Hepatocyte (in vitro differentiated cells): ENCODE measurements at regions not wholly inside any gene's neighbourhood (a gene's known extent, or its start where the extent isn't known, plus 50 kb on each side); places are given as distances from the start of the nearest gene placed in this dataset.

ENCODE experiments used
- DNase-seq: peaks from one replicate; pipeline ENCODE4 v3.0.0-alpha.2; 2016; ENCODE audit warnings: low spot score
- H2AFZ ChIP-seq: fragments of 200-600 bp; sonication (generic); 2 replicates; pipeline ENCODE4 v1.6.0; 2016; ENCODE audit warnings: antibody characterized with exemption, mild to moderate bottlenecking
- H3K27ac ChIP-seq: fragments of 200-600 bp; sonication (generic); 2 replicates; pipeline ENCODE4 v1.5.1; 2016; ENCODE audit warnings: mild to moderate bottlenecking
- H3K27me3 ChIP-seq: fragments of 200-600 bp; sonication (generic); 2 replicates; pipeline ENCODE4 v1.6.1; 2016
- H3K36me3 ChIP-seq: fragments of 200-600 bp; sonication (generic); replicated peaks from 2 replicates; pipeline ENCODE4 v1.5.1; 2016; ENCODE audit warnings: low read depth; ENCODE audit not compliant: insufficient read depth
- H3K4me1 ChIP-seq: fragments of 200-600 bp; sonication (generic); 2 replicates; pipeline ENCODE4 v1.5.1; 2016; ENCODE audit warnings: mild to moderate bottlenecking, moderate library complexity; ENCODE audit not compliant: insufficient read depth
- H3K4me2 ChIP-seq: fragments of 200-600 bp; sonication (generic); 2 replicates; pipeline ENCODE4 v1.6.0; 2016
- H3K4me3 ChIP-seq: fragments of 200-600 bp; sonication (generic); 2 replicates; pipeline ENCODE4 v1.5.1; 2016; ENCODE audit warnings: mild to moderate bottlenecking
- H3K79me2 ChIP-seq: fragments of 200-600 bp; sonication (generic); 2 replicates; pipeline ENCODE4 v1.6.0; 2017; ENCODE audit warnings: mild to moderate bottlenecking
- H3K9me2 ChIP-seq: fragments of 200-600 bp; sonication (generic); replicated peaks from 2 replicates; pipeline ENCODE4 v1.6.0; 2017; ENCODE audit warnings: mild to moderate bottlenecking; ENCODE audit not compliant: insufficient read depth
- H3K9me3 ChIP-seq: fragments of 200-600 bp; sonication (generic); 2 replicates; pipeline ENCODE4 v1.5.1; 2016; ENCODE audit warnings: low read depth, mild to moderate bottlenecking
- H4K20me1 ChIP-seq: fragments of 200-600 bp; sonication (generic); 2 replicates; pipeline ENCODE4 v1.6.0; 2016; ENCODE audit warnings: mild to moderate bottlenecking; ENCODE audit not compliant: insufficient read depth, poor library complexity, severe bottlenecking
- CTCF ChIP-seq: fragments of 200-600 bp; sonication (generic); IDR thresholded peaks from 2 replicates; pipeline ENCODE4 v1.5.1; 2016; ENCODE audit warnings: antibody characterized with exemption, mild to moderate bottlenecking; ENCODE audit not compliant: poor library complexity
- EZH2 ChIP-seq: fragments of 200-600 bp; sonication (generic); IDR thresholded peaks from 2 replicates; pipeline ENCODE4 v1.6.1; 2016; ENCODE audit warnings: antibody characterized with exemption, mild to moderate bottlenecking, borderline replicate concordance
- EZH2phosphoT487 ChIP-seq: fragments of 200-600 bp; sonication (generic); IDR thresholded peaks from one replicate; pipeline ENCODE4 v1.6.1; 2018; ENCODE audit warnings: antibody characterized with exemption, mild to moderate bottlenecking, low read depth, moderate library complexity; ENCODE audit not compliant: unreplicated experiment, severe bottlenecking
- WGBS: methylation state at CpG from one replicate; pipeline ENCODE4 v1.1.6; 2016; ENCODE audit warnings: low lambda C conversion rate; ENCODE audit errors: missing lambda C conversion rate; 5-methylcytosine and 5-hydroxymethylcytosine counted together

- Histone ChIP-seq H3K9me2 (no peaks in the 10 kb centered on the region), H3K27me3 (no peaks in the 10 kb centered on the region), H3K4me1 (no peaks in the 10 kb centered on the region), H3K4me3 (no peak overlapping the region), H3K4me2 (no peak overlapping the region), H2AFZ (no peak overlapping the region), H3K27ac (no peak overlapping the region), H3K9me3 (no peaks in the 10 kb centered on the region), H3K36me3 (no peaks in the 10 kb centered on the region), H4K20me1 (no peaks in the 10 kb centered on the region), H3K79me2 (no peaks in the 10 kb centered on the region)
- TF ChIP-seq CTCF (no peak), EZH2phosphoT487 (no peak), EZH2 (no peak)
- DNase-seq: no peak
Measured at GRCh38 chr10:3711918-3712317, 73.1 kb downstream of the KLF6 start.

- H3K27ac ChIP-seq: no peak overlapping the region
- whole genome bisulfite sequencing: 75% methylated on average over 3 of the region's 3 CpGs
- no peak overlapping the region for H3K4me2 ChIP-seq
- no peaks in the 10 kb centered on the region for H4K20me1 ChIP-seq
- no peaks in the 10 kb centered on the region for H3K79me2 ChIP-seq
- DNase-seq: no peak
- no peaks in the 10 kb centered on the region for H3K27me3 ChIP-seq
- H3K9me2 ChIP-seq: no peaks in the 10 kb centered on the region
- no peak overlapping the region for H3K4me3 ChIP-seq
- H2AFZ ChIP-seq: no peak overlapping the region
- no peaks in the 10 kb centered on the region for H3K4me1 ChIP-seq
- no peaks in the 10 kb centered on the region for H3K36me3 ChIP-seq
- TF ChIP-seq EZH2 (no peak), EZH2phosphoT487 (no peak), CTCF (no peak)
- no peaks in the 10 kb centered on the region for H3K9me3 ChIP-seq
Measured at GRCh38 chr10:3710764-3711163, 74.2 kb downstream of the KLF6 start.

- Histone ChIP-seq H3K79me2 (no peaks in the 10 kb centered on the region), H3K4me1 (no peaks in the 10 kb centered on the region), H3K27ac (no peak overlapping the region), H4K20me1 (no peaks in the 10 kb centered on the region), H3K27me3 (no peaks in the 10 kb centered on the region), H3K36me3 (no peaks in the 10 kb centered on the region), H3K9me3 (no peaks in the 10 kb centered on the region), H3K4me2 (no peak overlapping the region), H3K9me2 (no peaks in the 10 kb centered on the region), H3K4me3 (no peak overlapping the region), H2AFZ (no peak overlapping the region)
- WGBS: 54% methylated on average over 4 of the region's 4 CpGs
- DNase-seq: no peak
- TF ChIP-seq EZH2 (no peak), CTCF (no peak), EZH2phosphoT487 (no peak)
Measured at GRCh38 chr10:3709456-3710060, 75.5 kb downstream of the KLF6 start.

- Histone ChIP-seq H3K27me3 (no peaks in the 10 kb centered on the region), H4K20me1 (no peaks in the 10 kb centered on the region), H2AFZ (no peak overlapping the region), H3K4me2 (no peak overlapping the region), H3K36me3 (no peaks in the 10 kb centered on the region), H3K9me3 (no peaks in the 10 kb centered on the region), H3K79me2 (no peaks in the 10 kb centered on the region), H3K4me1 (no peaks in the 10 kb centered on the region), H3K9me2 (no peaks in the 10 kb centered on the region), H3K4me3 (no peak overlapping the region), H3K27ac (no peak overlapping the region)
- TF ChIP-seq EZH2phosphoT487 (no peak), EZH2 (no peak), CTCF (no peak)
- WGBS: 60% methylated on average over 6 of the region's 6 CpGs
- DNase-seq: no peak
Measured at GRCh38 chr10:3708852-3709251, 76.2 kb downstream of the KLF6 start.
